HG03097 (cell line): ENCODE measurements at regions not wholly inside any gene's neighbourhood (a gene's known extent, or its start where the extent isn't known, plus 50 kb on each side); places are given as distances from the start of the nearest gene placed in this dataset.

Experiments
- ATAC-seq: cut with Tn5 transposase; IDR thresholded peaks from one replicate; pipeline ENCODE4 v1.9.1; 2021; ENCODE audit not compliant: unreplicated experiment, low FRiP score

DNA sequence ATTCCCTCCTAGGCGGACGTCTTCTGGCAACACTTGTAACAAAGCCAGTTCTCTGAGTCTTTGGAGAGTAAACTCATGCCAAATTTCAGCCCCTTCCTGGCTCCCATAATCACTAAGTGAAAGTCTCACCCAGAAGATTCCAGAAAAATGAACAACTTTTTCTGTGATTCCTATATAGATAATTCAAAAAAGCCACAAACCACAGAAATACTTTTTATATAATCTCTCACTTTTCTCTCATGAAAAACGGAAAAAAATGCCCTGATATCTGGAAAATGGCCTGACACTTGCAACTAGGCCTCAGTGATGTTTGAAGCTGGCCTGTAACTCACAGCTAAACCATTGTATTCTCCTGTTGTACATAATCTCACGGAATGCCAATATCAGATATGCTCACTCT, 296.2 kb downstream of the HTR7 start:
- no peak for ATAC-seq

- ATAC-seq: no peak
Observed at GRCh38 chr10:90571481-90572258, 286.2 kb downstream of the HTR7 start.

DNA sequence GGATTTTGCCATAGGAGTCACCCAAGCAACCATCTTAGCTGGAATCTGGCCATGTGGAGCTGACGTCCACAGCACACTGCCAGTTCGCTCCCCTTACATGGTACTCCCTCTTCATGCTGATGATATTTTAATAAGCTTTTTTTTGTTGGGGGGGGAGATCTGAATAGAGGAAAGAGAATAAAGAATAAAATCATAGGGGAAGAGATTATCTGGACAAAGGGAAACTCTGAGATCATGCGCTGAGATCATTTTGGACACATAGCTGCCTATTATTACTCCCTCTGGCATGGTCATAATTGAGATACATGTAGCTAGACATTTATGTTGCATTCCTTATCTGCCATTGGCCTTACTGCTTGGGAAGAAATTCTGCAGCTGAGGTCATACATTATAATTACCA, 282.7 kb downstream of the HTR7 start:
- ATAC-seq: no peak

GRCh38 chr10:90577569-90577968, 280.3 kb downstream of the HTR7 start:
- no peak for ATAC-seq

GRCh38 chr10:90579602-90580242, 278.1 kb downstream of the HTR7 start:
- no peak for ATAC-seq

DNA sequence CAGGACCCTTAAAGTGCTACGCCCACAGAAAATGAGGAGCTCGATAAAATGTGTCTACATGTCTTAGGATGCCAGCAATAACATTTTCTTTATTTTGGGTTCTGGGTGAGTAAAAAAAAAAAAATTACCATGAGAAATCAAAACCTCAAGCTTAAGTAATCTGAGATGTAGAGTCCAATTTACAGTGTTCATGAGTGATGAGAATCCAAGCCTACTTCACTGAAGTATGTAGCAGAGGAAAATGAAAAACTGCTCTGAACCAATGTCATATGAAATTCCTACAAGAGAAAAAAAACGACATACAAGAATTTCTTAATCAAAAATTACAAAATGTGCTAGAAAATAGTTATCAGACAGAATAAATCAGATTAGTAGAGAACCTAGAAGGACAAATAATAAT, 274.4 kb downstream of the HTR7 start:
- no peak for ATAC-seq

GRCh38 chr10:90587081-90587491, 270.8 kb downstream of the HTR7 start:
- ATAC-seq: no peak

- ATAC-seq: no peak
Observed at GRCh38 chr10:90587561-90587960, 270.3 kb downstream of the HTR7 start.

GRCh38 chr10:90588222-90588621, 269.6 kb downstream of the HTR7 start:
- no peak for ATAC-seq

DNA sequence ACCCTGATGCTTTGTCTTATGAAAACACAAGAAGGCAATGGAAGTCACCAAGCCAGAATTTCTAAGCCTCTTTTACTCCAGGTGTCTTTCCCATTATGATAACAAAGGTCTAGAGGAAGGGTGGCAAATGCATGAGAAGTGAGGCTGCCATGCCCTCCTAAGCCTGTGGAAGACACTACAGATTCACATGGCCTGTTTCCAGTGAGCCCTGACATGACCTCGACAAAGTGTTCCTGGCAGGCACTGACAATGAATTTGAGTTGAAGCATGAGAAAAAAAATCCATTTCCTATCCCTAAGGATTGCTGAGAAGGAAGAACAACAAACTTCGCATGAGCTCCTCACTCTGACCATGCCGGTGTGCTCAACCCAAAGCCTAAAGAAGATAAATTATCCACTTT, 268.0 kb downstream of the HTR7 start:
- ATAC-seq: no peak

DNA sequence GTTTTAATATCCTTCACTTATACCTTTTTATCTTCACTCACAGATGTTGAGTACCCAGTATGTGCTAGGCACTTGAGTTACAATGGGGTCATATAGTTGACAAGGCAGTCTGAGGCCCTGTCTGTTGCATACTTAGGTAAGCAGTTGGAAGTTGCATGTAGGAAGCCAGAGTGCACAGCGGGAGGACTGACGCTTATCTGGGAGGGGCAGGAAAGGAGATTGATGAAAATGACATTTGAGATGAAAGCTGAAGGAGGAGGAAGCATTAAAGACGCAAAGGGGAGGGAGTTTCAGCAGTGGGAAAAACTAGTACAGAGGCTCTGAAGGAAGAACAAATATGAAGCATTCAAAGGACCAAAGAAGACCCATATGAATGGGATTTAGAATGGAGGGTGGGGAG, 266.2 kb downstream of the HTR7 start:
- ATAC-seq: no peak

- no peak for ATAC-seq
Observed at GRCh38 chr10:90592638-90593302, 265.1 kb downstream of the HTR7 start.

DNA sequence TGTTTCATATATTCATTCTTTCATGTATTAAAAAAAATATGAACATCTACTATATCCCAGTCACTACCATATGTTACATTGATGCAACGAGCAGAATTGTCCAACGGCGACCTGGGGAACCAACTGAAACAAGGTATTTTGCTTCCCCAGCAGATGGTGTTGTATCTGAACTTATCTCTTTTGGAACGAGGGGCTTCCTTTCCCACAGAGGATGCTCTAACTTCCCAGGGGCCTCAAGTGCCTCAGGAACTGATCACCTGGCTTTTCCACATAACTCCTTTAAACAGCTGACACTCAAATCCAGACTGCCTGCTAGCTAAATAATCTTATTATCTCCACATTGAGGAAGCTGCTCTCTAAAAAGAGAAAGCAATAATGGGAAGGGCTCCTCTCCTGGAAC, 259.3 kb downstream of the HTR7 start:
- no peak for ATAC-seq

- ATAC-seq: no peak
Observed at GRCh38 chr10:90602862-90603610, 254.8 kb downstream of the HTR7 start.

- no peak for ATAC-seq
Observed at GRCh38 chr10:90604636-90605035, 253.2 kb downstream of the HTR7 start.

GRCh38 chr10:90605506-90605905, 252.3 kb downstream of the HTR7 start:
- ATAC-seq: no peak

- ATAC-seq: no peak
Observed at GRCh38 chr10:90612276-90612675, 245.6 kb downstream of the HTR7 start.

DNA sequence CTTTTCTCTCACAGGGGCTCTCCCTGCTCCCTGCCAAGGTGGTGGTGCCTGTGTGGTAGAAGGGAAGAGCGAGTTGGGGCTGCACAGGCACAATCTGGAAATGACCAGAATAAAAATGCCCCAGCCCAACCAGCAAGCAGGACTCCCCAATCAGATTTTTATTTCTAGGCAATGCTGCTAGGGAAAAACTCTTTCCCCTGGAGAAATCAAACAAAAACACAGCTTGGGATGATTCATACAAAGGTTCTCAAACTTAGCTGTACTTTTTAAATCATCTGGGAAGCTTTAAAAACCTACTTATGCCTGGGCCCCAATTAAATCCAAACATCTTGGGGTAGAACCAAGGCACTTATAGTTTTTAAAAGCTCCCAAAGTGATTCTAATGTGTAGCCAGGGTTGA, 243.2 kb downstream of the HTR7 start:
- ATAC-seq: no peak

DNA sequence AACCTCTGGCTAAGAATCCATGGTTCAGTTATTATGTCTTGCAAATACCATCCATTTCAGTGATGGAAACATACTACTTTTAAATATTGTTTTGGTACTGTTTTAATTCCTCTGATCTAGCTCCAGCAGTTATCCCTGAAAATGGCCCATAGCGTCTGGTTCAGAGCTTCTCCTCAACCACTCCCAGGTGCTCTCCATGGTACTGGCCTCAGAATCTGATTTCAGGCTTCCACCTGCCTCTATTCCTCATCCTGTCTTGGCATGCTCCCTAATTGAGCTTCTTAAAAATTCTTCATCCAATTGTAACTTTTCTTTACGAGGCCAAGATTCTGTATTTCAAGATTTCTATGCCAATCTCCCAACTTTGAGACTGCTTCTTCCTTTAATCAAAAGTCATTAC, 236.3 kb downstream of the HTR7 start:
- no peak for ATAC-seq

DNA sequence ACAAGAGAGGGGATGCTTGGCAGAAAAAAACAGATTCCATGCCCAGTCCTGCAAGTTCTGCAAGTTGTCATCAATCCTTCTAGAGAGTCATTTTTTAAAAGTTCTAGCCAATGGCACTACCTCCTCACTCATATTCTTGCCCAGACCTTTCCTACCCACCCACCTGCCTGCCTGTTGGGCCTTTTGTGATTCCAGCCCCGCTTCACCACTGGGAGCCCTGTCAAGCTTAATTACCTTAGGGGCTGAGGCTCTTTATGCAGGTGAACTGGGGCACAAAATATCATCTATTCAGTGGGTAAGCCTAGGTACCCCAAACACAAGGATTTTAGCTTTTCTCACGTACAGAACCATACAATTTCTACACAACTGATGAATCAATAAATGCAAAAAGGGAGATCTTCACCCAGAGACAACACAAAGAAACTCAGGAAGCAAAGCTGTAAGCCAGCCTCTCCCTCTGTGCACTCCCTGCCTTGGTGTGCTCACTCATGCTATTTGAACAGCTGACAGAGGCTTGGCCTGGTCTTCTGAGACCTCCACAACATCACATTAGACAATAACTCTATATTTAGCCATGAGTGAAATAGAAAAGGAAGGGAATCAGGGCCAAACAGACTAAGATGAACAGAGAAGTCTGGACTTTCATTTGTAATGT, 222.6 kb downstream of the HTR7 start:
- no peak for ATAC-seq

GRCh38 chr10:90640756-90641155, 217.1 kb downstream of the HTR7 start:
- ATAC-seq: no peak
